ENCODE measurements at regions not wholly inside any gene's neighbourhood (a gene's known extent, or its start where the extent isn't known, plus 50 kb on each side); places are given as distances from the start of the nearest gene placed in this dataset.

GRCh38 chr11:37666960-37667359 lies 1068.9 kb upstream of the RAG2 start:
- peaks cover 0 to 3% of the 10 kb centered on the region in 2 donors for H3K9me3 Mint-ChIP-seq
- no peaks in the 10 kb centered on the region for H3K4me1 Mint-ChIP-seq
- no peak overlapping the region for H3K4me3 Mint-ChIP-seq
- no peaks in the 10 kb centered on the region for H3K36me3 Mint-ChIP-seq
- no peak overlapping the region for H3K27ac Mint-ChIP-seq
- H3K27me3 Mint-ChIP-seq, result no peaks in the 10 kb centered on the region
- ATAC-seq (replicated peaks) (no peak), DNase-seq (no peak)

- Mint-ChIP-seq H3K27me3 (no peaks in the 10 kb centered on the region), H3K27ac (no peak overlapping the region), H3K9me3 (peaks cover 0 to 5% of the 10 kb centered on the region in 2 donors), H3K4me1 (no peaks in the 10 kb centered on the region), H3K36me3 (no peaks in the 10 kb centered on the region), H3K4me3 (no peak overlapping the region)
- ATAC-seq (replicated peaks) (no peak), DNase-seq (no peak)
Observed at GRCh38 chr11:37657645-37658044, 1059.6 kb upstream of the RAG2 start.

- no peak for ATAC-seq (replicated peaks)
- peaks cover 0 to 1% of the 10 kb centered on the region in 2 donors for H3K9me3 Mint-ChIP-seq
- no peak overlapping the region for H3K4me3 Mint-ChIP-seq
- no peaks in the 10 kb centered on the region for H3K36me3 Mint-ChIP-seq
- H3K27me3 Mint-ChIP-seq, result no peaks in the 10 kb centered on the region
- no peak for DNase-seq
- no peaks in the 10 kb centered on the region for H3K4me1 Mint-ChIP-seq
- H3K27ac Mint-ChIP-seq, result no peak overlapping the region
Observed at GRCh38 chr11:37647767-37648166, 1049.7 kb upstream of the RAG2 start.

- Mint-ChIP-seq H3K4me1 (no peaks in the 10 kb centered on the region), H3K36me3 (no peaks in the 10 kb centered on the region), H3K27ac (no peak overlapping the region), H3K27me3 (no peaks in the 10 kb centered on the region), H3K9me3 (peaks cover 0 to 1% of the 10 kb centered on the region in 2 donors), H3K4me3 (no peak overlapping the region)
- no peak for ATAC-seq (replicated peaks)
- DNase-seq, result no peak
Observed at GRCh38 chr11:37643968-37644367, 1045.9 kb upstream of the RAG2 start.

- Mint-ChIP-seq H3K27ac (no peak overlapping the region), H3K9me3 (peaks cover 0 to 1% of the 10 kb centered on the region in 2 donors)
Observed at GRCh38 chr11:37642296-37642695, 1044.3 kb upstream of the RAG2 start.

GRCh38 chr11:37632748-37633147 lies 1034.7 kb upstream of the RAG2 start:
- H3K36me3 Mint-ChIP-seq, result no peaks in the 10 kb centered on the region
- no peaks in the 10 kb centered on the region for H3K27me3 Mint-ChIP-seq
- ATAC-seq (replicated peaks) (no peak), DNase-seq (no peak)
- H3K4me3 Mint-ChIP-seq, result no peak overlapping the region
- peaks cover 0 to 4% of the 10 kb centered on the region in 2 donors for H3K9me3 Mint-ChIP-seq
- H3K4me1 Mint-ChIP-seq, result no peaks in the 10 kb centered on the region
- no peak overlapping the region for H3K27ac Mint-ChIP-seq

More at GRCh38 chr11:37642296-37642695, 1044.3 kb upstream of the RAG2 start:
- H3K36me3 Mint-ChIP-seq, result no peaks in the 10 kb centered on the region
- no peaks in the 10 kb centered on the region for H3K27me3 Mint-ChIP-seq
- no peak for DNase-seq
- no peak for ATAC-seq (replicated peaks)
- H3K4me3 Mint-ChIP-seq, result no peak overlapping the region
- H3K4me1 Mint-ChIP-seq, result no peaks in the 10 kb centered on the region

GRCh38 chr11:37630866-37631265 lies 1032.8 kb upstream of the RAG2 start:
- Mint-ChIP-seq H3K4me3 (no peak overlapping the region), H3K36me3 (no peaks in the 10 kb centered on the region), H3K9me3 (peaks cover 0 to 4% of the 10 kb centered on the region in 2 donors), H3K4me1 (no peaks in the 10 kb centered on the region), H3K27me3 (no peaks in the 10 kb centered on the region), H3K27ac (no peak overlapping the region)
- DNase-seq, result no peak
- ATAC-seq (replicated peaks), result no peak

GRCh38 chr11:37623778-37624177 lies 1025.7 kb upstream of the RAG2 start:
- no peak for ATAC-seq (replicated peaks)
- Mint-ChIP-seq H3K4me3 (no peak overlapping the region), H3K27ac (no peak overlapping the region), H3K36me3 (no peaks in the 10 kb centered on the region), H3K9me3 (no peaks in the 10 kb centered on the region), H3K4me1 (no peaks in the 10 kb centered on the region), H3K27me3 (no peaks in the 10 kb centered on the region)
- no peak for DNase-seq

GRCh38 chr11:37621662-37622061 lies 1023.6 kb upstream of the RAG2 start:
- Mint-ChIP-seq H3K4me3 (no peak overlapping the region), H3K4me1 (no peaks in the 10 kb centered on the region), H3K9me3 (peaks cover 0 to 4% of the 10 kb centered on the region in 2 donors), H3K36me3 (no peaks in the 10 kb centered on the region), H3K27ac (no peak overlapping the region), H3K27me3 (no peaks in the 10 kb centered on the region)
- DNase-seq (no peak), ATAC-seq (replicated peaks) (no peak)

- Mint-ChIP-seq H3K9me3 (peaks cover 4% of the 10 kb centered on the region in 2 donors), H3K4me1 (no peaks in the 10 kb centered on the region), H3K27me3 (no peaks in the 10 kb centered on the region), H3K36me3 (no peaks in the 10 kb centered on the region), H3K27ac (no peak overlapping the region), H3K4me3 (no peak overlapping the region)
- ATAC-seq (replicated peaks), result no peak
- no peak for DNase-seq
Observed at GRCh38 chr11:37616291-37616690, 1018.3 kb upstream of the RAG2 start.

GRCh38 chr11:37613031-37613430 lies 1015.0 kb upstream of the RAG2 start:
- ATAC-seq (replicated peaks), result no peak
- Mint-ChIP-seq H3K36me3 (no peaks in the 10 kb centered on the region), H3K27ac (no peak overlapping the region), H3K27me3 (no peaks in the 10 kb centered on the region), H3K9me3 (peaks cover 4% of the 10 kb centered on the region in 2 donors), H3K4me3 (no peak overlapping the region), H3K4me1 (no peaks in the 10 kb centered on the region)
- no peak for DNase-seq

GRCh38 chr11:37612146-37612545 lies 1014.1 kb upstream of the RAG2 start:
- Mint-ChIP-seq H3K9me3 (peaks cover 4% of the 10 kb centered on the region in 2 donors), H3K27me3 (no peaks in the 10 kb centered on the region), H3K36me3 (no peaks in the 10 kb centered on the region), H3K4me1 (no peaks in the 10 kb centered on the region), H3K27ac (no peak overlapping the region), H3K4me3 (no peak overlapping the region)
- DNase-seq (no peak), ATAC-seq (replicated peaks) (no peak)

GRCh38 chr11:37605229-37605628 lies 1007.2 kb upstream of the RAG2 start:
- H3K9me3 Mint-ChIP-seq, result peaks cover 0 to 8% of the 10 kb centered on the region in 2 donors
- no peaks in the 10 kb centered on the region for H3K27me3 Mint-ChIP-seq
- ATAC-seq (replicated peaks) (no peak), DNase-seq (no peak)
- H3K4me1 Mint-ChIP-seq, result no peaks in the 10 kb centered on the region
- no peak overlapping the region for H3K4me3 Mint-ChIP-seq
- H3K36me3 Mint-ChIP-seq, result no peaks in the 10 kb centered on the region
- H3K27ac Mint-ChIP-seq, result no peak overlapping the region

GRCh38 chr11:37598381-37598780 lies 1000.3 kb upstream of the RAG2 start:
- no peaks in the 10 kb centered on the region for H3K4me1 Mint-ChIP-seq
- DNase-seq, result no peak
- no peak for ATAC-seq (replicated peaks)
- H3K4me3 Mint-ChIP-seq, result no peak overlapping the region
- H3K9me3 Mint-ChIP-seq, result peaks cover 4 to 6% of the 10 kb centered on the region in 2 donors
- H3K27me3 Mint-ChIP-seq, result no peaks in the 10 kb centered on the region
- H3K36me3 Mint-ChIP-seq, result no peaks in the 10 kb centered on the region
- H3K27ac Mint-ChIP-seq, result no peak overlapping the region

- no peak for DNase-seq
- ATAC-seq (replicated peaks), result no peak
- Mint-ChIP-seq H3K4me1 (no peaks in the 10 kb centered on the region), H3K27me3 (no peaks in the 10 kb centered on the region), H3K36me3 (no peaks in the 10 kb centered on the region), H3K27ac (no peak overlapping the region), H3K4me3 (no peak overlapping the region), H3K9me3 (peaks cover 4% of the 10 kb centered on the region in 2 donors)
Observed at GRCh38 chr11:37597776-37598175, 999.7 kb upstream of the RAG2 start.

- Mint-ChIP-seq H3K27me3 (no peaks in the 10 kb centered on the region), H3K27ac (no peak overlapping the region), H3K4me1 (no peaks in the 10 kb centered on the region), H3K36me3 (no peaks in the 10 kb centered on the region), H3K4me3 (no peak overlapping the region), H3K9me3 (peaks cover 1 to 4% of the 10 kb centered on the region in 2 donors)
- DNase-seq, result no peak
- ATAC-seq (replicated peaks), result no peak
Observed at GRCh38 chr11:37595845-37596244, 997.8 kb upstream of the RAG2 start.

All from stimulated activated naive B cell treated with anti-CD40 and anti-IgM and Interleukin-4, amounts not matched to agents 10 μg/mL and 1 μg/mL and 100 μg/mL, for 72 hours (primary cell).